Astrocyte (in vitro differentiated cells and primary cell): ENCODE measurements at regions not wholly inside any gene's neighbourhood (a gene's known extent, or its start where the extent isn't known, plus 50 kb on each side); places are given as distances from the start of the nearest gene placed in this dataset.

Experiments used
- EZH2 ChIP-seq: IDR thresholded peaks from 2 replicates; pipeline ENCODE4 v1.6.1; 2012; ENCODE audit warnings: mild to moderate bottlenecking, low read length, inconsistent platforms; ENCODE audit not compliant: insufficient read depth
- TF ChIP-seq, protein P1 (sequence below): IDR thresholded peaks from 2 replicates; pipeline ENCODE4 v1.5.1; 2011; ENCODE audit warnings: low read depth, mild to moderate bottlenecking, inconsistent platforms, low read length, moderate library complexity; ENCODE audit not compliant: insufficient read depth

DNA sequence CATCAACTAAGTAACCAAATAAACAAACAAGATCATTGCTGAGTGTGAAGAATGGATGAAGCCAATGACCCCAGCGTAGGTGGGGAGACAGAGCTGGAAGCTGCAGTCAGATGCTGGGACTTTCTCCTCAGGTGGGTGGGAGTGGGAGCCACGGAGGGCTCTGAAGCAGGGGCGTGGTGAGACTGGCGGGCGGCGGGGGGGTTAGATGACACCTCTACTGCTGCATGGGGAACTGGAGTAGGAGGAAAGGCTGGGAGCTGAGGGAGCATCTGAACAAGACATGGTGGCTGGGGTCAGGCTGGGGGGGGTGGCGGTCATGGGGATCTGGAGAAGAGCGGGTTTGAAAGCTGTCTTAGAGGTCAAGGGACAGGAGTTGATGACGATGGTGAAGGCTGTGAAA, 193.8 kb downstream of the C9orf50 start:
- TF ChIP-seq, protein P1, sequence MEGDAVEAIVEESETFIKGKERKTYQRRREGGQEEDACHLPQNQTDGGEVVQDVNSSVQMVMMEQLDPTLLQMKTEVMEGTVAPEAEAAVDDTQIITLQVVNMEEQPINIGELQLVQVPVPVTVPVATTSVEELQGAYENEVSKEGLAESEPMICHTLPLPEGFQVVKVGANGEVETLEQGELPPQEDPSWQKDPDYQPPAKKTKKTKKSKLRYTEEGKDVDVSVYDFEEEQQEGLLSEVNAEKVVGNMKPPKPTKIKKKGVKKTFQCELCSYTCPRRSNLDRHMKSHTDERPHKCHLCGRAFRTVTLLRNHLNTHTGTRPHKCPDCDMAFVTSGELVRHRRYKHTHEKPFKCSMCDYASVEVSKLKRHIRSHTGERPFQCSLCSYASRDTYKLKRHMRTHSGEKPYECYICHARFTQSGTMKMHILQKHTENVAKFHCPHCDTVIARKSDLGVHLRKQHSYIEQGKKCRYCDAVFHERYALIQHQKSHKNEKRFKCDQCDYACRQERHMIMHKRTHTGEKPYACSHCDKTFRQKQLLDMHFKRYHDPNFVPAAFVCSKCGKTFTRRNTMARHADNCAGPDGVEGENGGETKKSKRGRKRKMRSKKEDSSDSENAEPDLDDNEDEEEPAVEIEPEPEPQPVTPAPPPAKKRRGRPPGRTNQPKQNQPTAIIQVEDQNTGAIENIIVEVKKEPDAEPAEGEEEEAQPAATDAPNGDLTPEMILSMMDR = no peak
- TF ChIP-seq EZH2 = no peak
